Left ventricle myocardium inferior (tissue), 1 donor: ENCODE measurements at regions not wholly inside any gene's neighbourhood (a gene's known extent, or its start where the extent isn't known, plus 50 kb on each side); places are given as distances from the start of the nearest gene placed in this dataset.

ENCODE experiments used
- DNase-seq: peaks from one replicate; pipeline ENCODE4 v3.0.0-alpha.2; 2020
- H3K27ac ChIP-seq: fragments of 200-600 bp; replicated peaks from 2 replicates; pipeline ENCODE4 v1.8.0; 2021
- H3K27me3 ChIP-seq: fragments of 200-600 bp; 2 replicates; pipeline ENCODE4 v1.8.0; 2021; ENCODE audit warnings: low read depth
- H3K36me3 ChIP-seq: fragments of 200-600 bp; 2 replicates; pipeline ENCODE4 v1.8.0; 2021
- H3K4me1 ChIP-seq: fragments of 200-600 bp; 2 replicates; pipeline ENCODE4 v1.8.0; 2021
- H3K4me3 ChIP-seq: fragments of 200-600 bp; 2 replicates; pipeline ENCODE4 v1.8.0; 2021; ENCODE audit warnings: mild to moderate bottlenecking, moderate library complexity
- H3K9me3 ChIP-seq: fragments of 200-600 bp; replicated peaks from 2 replicates; pipeline ENCODE4 v1.8.0; 2021
- intact Hi-C: fragments of 100-400 bp; cut with micrococcal nuclease; formaldehyde crosslinking; loops from one replicate; pipeline ENCODE4 v1.11.0; 2022
- TF ChIP-seq, protein P1 (sequence below): fragments of 200-600 bp; IDR thresholded peaks from 2 replicates; pipeline ENCODE4 v1.8.0; 2021; ENCODE audit warnings: antibody characterized with exemption, mild to moderate bottlenecking, borderline replicate concordance
- donor health status: DM: no; HTN: yes; CAD: no; lungs with severe emphysema.

DNA sequence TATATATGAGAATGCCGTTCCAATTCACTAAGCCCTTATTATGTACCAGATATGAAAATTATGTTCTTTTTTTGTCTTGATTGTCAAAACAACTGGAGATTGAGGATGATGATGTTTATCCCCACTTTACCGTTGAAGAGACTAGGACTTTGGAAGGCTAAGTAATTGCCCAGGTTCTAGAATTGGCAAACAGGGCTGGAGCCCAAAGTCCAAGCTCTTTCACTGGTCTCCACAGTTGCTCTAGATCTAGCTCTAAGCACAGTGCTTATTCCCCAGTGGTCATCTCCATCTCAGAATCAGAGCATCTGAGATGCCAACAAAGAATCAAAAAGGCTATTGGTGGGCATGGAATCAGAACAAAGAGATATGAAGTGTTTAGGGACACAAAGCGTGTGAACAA, 215.3 kb upstream of the FOXA2 start:
- intact Hi-C loops: no loop called here
- H3K9me3 ChIP-seq: no peaks in the 10 kb centered on the region
- TF ChIP-seq, protein P1, sequence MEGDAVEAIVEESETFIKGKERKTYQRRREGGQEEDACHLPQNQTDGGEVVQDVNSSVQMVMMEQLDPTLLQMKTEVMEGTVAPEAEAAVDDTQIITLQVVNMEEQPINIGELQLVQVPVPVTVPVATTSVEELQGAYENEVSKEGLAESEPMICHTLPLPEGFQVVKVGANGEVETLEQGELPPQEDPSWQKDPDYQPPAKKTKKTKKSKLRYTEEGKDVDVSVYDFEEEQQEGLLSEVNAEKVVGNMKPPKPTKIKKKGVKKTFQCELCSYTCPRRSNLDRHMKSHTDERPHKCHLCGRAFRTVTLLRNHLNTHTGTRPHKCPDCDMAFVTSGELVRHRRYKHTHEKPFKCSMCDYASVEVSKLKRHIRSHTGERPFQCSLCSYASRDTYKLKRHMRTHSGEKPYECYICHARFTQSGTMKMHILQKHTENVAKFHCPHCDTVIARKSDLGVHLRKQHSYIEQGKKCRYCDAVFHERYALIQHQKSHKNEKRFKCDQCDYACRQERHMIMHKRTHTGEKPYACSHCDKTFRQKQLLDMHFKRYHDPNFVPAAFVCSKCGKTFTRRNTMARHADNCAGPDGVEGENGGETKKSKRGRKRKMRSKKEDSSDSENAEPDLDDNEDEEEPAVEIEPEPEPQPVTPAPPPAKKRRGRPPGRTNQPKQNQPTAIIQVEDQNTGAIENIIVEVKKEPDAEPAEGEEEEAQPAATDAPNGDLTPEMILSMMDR: no peak

DNA sequence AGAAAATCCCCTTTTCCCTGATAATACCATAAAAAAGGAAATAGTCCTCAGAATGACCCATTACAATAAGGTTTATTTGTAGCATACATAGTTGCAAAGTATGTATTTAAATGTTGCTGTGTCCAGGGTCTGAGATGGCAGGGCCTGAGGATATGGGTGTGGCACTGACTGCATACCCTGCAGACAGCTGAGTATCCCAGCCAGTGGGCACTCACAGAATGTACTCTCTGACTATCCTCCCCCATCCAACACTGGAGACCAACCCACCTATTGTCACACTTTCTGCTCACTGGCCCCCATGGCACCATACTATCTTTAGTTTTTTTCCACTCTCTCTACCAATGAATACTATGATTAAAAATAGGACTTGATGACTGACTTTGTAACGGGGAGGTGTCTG, 215.8 kb upstream of the FOXA2 start:
- peaks cover 37% of the 10 kb centered on the region for H3K27me3 ChIP-seq
- intact Hi-C loops: no loop called here
- H3K9me3 ChIP-seq: no peaks in the 10 kb centered on the region

More for the DNA sequence above, 215.3 kb upstream of the FOXA2 start:
- Histone ChIP-seq H3K27me3 (peaks cover 37% of the 10 kb centered on the region), H3K36me3 (no peaks in the 10 kb centered on the region), H3K27ac (no peak overlapping the region), H3K4me3 (no peak overlapping the region), H3K4me1 (peaks cover 34% of the 10 kb centered on the region)
- DNase-seq: no peak

DNA sequence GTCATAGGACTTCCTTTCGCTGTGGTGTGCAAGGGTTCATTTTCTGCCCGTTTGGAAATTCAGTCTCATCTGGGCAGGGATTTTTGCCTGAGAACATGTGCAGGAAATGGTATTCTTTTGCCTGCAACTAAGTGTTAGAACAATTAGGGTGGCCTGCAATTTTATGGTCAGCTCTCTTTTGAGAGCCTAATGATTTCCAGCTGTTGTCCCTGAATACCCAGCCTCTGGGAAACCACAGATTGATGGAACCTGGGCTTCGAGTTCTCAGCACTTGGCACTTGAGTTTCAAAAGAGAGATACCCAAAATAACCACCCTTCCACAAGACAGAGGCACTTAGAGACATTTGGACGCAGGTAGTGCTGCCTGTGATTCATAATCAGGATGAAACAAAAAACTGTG, 217.2 kb upstream of the FOXA2 start:
- Histone ChIP-seq H3K27ac (no peak overlapping the region), H3K9me3 (no peaks in the 10 kb centered on the region), H3K4me1 (peaks cover 18% of the 10 kb centered on the region), H3K36me3 (no peaks in the 10 kb centered on the region), H3K4me3 (no peak overlapping the region), H3K27me3 (peaks cover 37% of the 10 kb centered on the region)
- intact Hi-C loops: no loop called here
- TF ChIP-seq, protein P1: no peak
- no peak for DNase-seq

More for the DNA sequence above, 215.8 kb upstream of the FOXA2 start:
- DNase-seq: no peak
- no peaks in the 10 kb centered on the region for H3K36me3 ChIP-seq
- no peak overlapping the region for H3K4me3 ChIP-seq
- peaks cover 30% of the 10 kb centered on the region for H3K4me1 ChIP-seq
- no peak overlapping the region for H3K27ac ChIP-seq
- TF ChIP-seq, protein P1: no peak

DNA sequence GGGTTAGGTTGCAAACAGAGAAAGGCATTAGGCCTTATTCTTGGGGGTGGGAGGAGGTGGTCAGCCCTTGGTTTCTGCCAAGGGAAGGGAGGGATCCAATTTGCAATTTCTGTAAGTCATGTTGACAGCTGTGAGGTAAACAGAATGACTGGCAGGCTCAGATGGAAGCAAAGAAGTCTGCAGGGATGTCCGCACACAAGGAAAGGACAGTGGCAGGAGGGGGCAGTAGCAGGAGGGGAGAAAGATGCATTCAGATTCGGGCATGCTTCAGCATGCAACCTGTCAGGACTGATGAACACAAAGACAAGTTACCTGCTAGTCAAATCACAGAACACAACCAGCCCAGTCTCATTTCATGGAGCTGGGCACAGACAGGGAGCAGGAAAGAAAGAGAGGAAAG, 217.9 kb upstream of the FOXA2 start:
- Histone ChIP-seq H3K4me3 (no peak overlapping the region), H3K36me3 (no peaks in the 10 kb centered on the region), H3K27ac (no peak overlapping the region), H3K27me3 (peaks cover 37% of the 10 kb centered on the region), H3K4me1 (peaks cover 10% of the 10 kb centered on the region), H3K9me3 (no peaks in the 10 kb centered on the region)
- DNase-seq: no peak
- TF ChIP-seq, protein P1: no peak
- intact Hi-C loops: no loop called here

DNA sequence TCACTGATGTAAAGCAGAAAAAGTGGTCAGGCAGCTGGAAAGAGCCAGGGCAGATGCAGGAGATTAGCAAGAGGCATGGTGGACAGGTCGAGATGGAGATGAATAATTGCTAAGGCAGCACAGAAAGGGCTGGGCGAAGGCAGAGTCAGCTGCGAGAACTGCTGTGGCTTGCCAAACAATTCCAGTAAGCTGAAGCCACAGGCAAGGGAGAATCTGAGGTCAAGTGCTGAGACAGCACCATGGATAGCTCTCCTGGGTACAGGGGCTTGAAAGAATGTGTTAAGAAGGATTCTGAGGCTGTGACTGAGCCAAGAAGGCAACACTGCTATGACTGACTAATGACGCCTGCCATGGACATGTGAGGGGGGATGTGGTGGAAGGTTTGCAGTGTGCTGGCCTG, 220.8 kb upstream of the FOXA2 start:
- intact Hi-C loops: no loop called here
- H3K4me3 ChIP-seq: no peak overlapping the region
- H3K36me3 ChIP-seq: no peaks in the 10 kb centered on the region
- peaks cover 49% of the 10 kb centered on the region for H3K27me3 ChIP-seq
- H3K27ac ChIP-seq: peak overlapping the region; percentile 46
- H3K4me1 ChIP-seq: peaks cover 6% of the 10 kb centered on the region
- peak; percentile 34 for DNase-seq
- TF ChIP-seq, protein P1: no peak
- H3K9me3 ChIP-seq: no peaks in the 10 kb centered on the region

DNA sequence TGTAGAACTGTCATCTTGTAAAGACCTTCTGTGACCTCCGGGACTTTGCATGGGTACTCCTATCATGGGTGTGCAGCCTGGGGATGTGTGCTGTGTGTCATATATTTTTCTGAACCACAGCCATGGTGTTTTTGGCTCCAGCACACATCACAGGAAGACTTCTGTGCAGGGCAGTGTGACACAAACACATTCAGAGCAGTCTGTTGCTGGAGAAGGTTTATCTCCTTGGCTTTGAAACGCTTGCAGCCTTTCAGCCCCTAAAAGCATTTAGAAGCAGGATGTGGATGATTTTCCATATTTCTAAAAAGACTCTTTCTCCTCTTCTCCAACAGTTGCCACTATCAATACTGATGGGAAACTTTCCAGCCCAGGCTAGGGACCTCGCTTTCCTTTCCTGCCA, 221.6 kb upstream of the FOXA2 start:
- H3K4me3 ChIP-seq: no peak overlapping the region
- H3K27ac ChIP-seq: peak overlapping the region; percentile 46
- intact Hi-C loops: no loop called here
- peaks cover 42% of the 10 kb centered on the region for H3K27me3 ChIP-seq
- TF ChIP-seq, protein P1: no peak
- H3K36me3 ChIP-seq: no peaks in the 10 kb centered on the region
- no peak for DNase-seq
- H3K4me1 ChIP-seq: peaks cover 11% of the 10 kb centered on the region
- H3K9me3 ChIP-seq: no peaks in the 10 kb centered on the region
